GM21360 (cell line): ENCODE measurements at regions not wholly inside any gene's neighbourhood (a gene's known extent, or its start where the extent isn't known, plus 50 kb on each side); places are given as distances from the start of the nearest gene placed in this dataset.

Experiments used
- ATAC-seq: cut with Tn5 transposase; IDR thresholded peaks from one replicate; pipeline ENCODE4 v1.9.1; 2021; ENCODE audit warnings: mild to moderate bottlenecking, moderate library complexity; ENCODE audit not compliant: unreplicated experiment

GRCh38 chr4:36492590-36492989, 211.2 kb downstream of the DTHD1 start:
- no peak for ATAC-seq

GRCh38 chr4:36493251-36493650, 211.8 kb downstream of the DTHD1 start:
- ATAC-seq = no peak

DNA sequence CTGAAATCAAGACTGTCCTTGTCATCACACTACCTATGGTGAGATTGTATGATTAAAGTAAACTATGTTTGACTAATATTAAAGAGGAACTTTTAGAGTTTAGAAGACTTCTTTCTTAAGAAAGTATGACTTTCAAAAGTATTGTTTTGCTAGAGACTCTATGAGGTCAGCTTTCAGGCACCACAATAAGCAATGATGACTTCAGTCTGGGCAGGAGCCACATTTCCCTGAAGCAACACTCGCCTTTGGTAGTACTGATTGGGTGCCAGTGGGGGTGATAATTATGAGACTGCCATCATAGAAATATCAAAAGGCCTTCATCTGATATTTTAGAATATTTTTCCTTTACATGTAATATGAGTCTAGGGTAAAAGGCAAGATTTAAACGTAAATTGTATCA, 212.6 kb downstream of the DTHD1 start:
- no peak for ATAC-seq

DNA sequence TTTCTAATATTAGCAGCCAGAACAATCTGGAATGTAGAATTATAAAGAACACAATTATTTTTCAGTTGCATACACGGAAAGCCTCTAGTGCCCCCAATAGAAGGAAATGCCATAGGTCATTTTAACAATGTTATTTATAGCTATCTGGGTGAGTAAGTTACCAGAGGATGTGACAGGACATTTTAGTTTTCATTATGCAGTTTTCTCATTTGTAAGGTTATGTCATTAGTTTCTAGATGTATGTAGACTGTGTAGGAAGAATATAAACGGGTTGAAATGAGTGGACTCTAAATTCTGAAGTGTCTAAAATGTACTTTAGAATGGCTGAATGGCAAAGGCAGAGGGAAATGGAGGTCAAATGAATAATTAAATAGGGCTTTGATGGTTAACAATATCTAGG, 213.3 kb downstream of the DTHD1 start:
- no peak for ATAC-seq

GRCh38 chr4:36502350-36502749, 220.9 kb downstream of the DTHD1 start:
- ATAC-seq = no peak

GRCh38 chr4:36508394-36508793, 227.0 kb downstream of the DTHD1 start:
- ATAC-seq = no peak

- ATAC-seq = no peak
Observed at GRCh38 chr4:36509845-36510244, 228.4 kb downstream of the DTHD1 start.

DNA sequence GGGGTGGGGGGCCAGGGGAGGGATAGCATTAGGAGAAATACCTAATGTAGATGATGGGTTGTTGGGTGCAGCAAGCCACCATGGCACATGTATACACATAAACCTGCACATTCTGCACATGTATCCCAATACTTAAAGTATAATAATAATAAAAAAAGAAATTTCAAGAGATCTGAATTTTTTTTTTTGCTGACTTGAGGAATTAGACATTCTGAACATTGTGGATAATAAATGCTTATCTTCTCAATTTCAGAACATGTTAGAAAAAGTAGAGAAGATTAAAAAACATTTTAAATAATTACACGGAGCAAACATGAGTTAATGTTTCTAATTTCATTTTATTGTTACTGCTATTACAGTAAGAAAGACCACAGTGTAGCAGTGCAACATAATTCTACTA, 230.4 kb downstream of the DTHD1 start:
- no peak for ATAC-seq

DNA sequence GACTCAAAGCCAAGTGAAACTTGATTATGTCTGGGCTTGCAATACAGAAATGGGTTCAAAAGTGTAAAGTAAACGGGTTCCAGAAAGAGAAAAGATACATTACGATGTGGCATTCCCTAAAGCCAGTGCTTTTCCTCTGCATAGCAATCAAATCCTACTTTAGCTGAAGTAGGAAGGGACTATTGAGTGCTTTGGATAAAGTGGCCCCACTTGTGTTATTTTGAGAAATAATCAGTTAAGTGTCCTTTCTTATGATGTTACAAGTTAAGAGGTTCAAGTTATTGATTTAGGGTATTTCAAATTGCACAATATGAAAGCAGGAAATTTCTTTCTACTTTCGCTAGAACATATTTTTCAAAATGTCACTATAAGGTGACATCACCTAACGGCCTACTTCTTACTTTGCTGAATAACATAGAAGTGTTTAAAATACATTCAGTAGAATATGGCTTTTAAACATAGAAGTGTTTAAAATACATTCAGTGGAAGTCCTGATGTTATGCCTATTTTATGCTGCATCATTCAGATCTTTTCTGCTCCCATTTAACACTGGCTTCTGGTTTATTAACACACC, 235.2 kb downstream of the DTHD1 start:
- ATAC-seq = no peak

- no peak for ATAC-seq
Observed at GRCh38 chr4:36523182-36523581, 241.8 kb downstream of the DTHD1 start.

DNA sequence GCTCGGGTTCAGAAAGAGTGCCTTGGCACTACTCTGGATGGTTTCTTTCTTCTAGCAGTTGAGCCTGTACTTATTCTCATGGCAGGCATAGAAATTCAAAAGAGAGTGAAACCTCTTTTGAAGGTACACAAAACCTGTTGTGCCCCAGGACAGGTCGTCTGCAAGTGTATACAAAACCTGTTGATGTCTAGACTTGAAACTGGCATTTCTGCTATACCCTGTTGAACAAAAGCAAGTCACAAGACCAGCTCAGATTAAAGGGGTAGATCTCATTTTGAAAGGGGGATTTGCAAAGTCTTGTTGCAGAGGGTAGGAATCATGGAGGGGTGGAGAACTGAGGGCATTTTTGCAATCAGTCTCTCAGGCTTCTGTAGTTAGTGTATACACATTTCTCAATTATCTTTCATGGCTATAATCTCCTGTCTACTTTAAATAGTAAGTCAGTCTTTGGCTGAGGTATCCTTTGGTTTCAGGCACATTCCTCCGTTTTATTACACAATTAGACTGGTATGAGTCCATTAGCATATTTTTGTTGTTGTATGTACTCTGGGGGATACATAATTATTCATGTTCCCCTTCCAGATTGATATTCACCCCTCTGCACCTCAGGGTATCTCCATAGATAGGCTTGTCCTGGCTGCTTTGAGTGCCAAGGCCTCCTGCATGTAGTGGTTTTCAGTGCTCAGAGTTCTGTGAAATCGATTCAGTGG, 251.4 kb downstream of the DTHD1 start:
- ATAC-seq = no peak

- ATAC-seq = no peak
Observed at GRCh38 chr4:36533944-36534343, 252.5 kb downstream of the DTHD1 start.

GRCh38 chr4:36547383-36547782, 266.0 kb downstream of the DTHD1 start:
- ATAC-seq = no peak

DNA sequence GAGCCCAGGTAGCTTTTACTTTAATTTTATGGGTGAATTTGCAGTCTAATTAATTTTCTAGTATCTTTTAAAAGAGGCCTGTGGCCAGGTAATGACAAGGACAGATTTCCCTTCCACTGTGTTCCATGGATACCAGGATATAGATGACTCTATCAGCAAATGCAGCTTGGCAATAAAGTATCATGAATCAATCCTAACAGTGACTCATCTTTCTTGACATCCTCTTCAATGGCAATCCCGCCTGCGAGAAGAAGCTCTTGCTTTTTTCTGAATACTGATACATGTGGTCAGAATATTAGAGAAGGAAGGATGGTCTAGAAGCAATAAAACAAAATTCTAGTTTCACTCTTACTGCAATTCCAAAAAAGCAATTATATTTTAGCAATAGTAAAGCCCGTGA, 267.8 kb downstream of the DTHD1 start:
- no peak for ATAC-seq

GRCh38 chr4:36549992-36550391, 268.6 kb downstream of the DTHD1 start:
- ATAC-seq = no peak

- peak; percentile 91 for ATAC-seq
Observed at GRCh38 chr4:36551697-36552214, 270.3 kb downstream of the DTHD1 start.

DNA sequence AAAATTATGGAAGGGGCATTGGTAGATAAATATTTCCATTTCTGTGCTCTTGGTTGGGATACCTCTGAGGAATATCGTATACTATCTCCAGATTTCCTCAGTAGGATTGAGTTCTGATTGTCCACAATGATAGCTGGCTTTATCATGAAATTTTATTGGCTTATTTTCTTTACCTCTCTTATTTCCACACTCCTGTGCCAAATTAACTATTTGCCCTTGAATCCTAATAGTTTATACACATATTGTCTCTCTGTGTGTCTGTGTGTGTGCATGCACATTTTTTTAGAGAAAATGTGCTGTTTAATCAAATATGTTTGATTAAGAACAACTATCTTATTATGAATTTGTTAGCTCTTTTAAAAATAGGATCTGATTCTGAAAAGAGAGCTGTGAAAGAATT, 271.6 kb downstream of the DTHD1 start:
- no peak for ATAC-seq

DNA sequence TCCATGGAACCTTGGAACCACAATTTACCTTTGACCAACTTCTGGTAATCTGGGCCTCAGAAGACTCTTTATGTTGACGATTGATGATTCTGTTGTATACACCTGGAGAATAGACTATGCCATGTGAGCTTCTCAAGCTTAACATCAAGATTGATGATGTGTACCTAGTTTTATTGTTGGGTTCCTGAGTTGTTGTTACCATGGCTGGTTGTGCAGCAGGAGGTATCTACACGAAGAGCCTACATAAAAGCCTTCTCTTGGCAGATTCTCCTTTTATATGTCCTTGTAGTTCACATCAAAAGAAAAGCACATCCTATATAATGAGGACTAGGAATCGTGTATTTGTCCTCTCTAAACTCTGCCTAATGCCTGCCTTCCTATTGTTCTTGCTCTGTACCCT, 272.0 kb downstream of the DTHD1 start:
- no peak for ATAC-seq

DNA sequence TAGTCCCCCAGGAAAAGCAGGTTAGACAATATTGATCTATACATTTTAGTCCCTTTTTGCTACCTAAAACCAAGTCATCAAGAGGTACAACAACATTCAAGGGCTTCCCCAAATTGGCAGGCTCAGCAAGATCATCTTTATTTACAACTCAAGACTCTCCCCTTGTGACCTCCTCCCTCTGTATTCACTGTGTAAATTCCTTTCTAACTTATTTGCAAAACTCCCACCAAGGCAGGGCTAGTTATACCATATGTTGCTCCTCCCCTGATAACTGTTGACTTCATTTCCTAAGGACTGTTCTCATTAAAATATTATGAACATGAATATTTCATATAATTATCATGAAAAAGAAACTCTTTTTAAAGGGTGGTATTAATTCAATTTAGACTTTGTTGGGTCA, 275.6 kb downstream of the DTHD1 start:
- ATAC-seq = no peak

DNA sequence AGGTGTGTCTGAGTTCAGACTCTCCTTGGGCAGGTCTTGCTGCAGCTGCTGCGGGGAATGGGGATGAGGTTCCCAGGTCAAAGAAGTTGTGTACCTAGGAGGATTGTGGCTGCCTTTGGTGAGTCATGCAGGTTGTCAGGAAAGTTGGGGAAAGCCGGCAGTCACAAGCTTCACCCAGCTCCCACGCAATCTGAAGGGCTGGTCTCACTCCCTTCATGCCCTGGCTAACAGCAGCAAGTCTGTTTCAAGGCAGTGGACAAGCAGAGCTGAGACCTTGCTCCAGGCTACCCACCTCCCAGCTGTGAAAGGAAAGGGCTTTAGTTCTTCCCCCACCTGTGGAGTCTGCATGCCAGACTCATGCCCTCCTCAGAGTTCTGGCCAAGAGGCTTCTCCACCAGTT, 287.2 kb downstream of the DTHD1 start:
- ATAC-seq = no peak

DNA sequence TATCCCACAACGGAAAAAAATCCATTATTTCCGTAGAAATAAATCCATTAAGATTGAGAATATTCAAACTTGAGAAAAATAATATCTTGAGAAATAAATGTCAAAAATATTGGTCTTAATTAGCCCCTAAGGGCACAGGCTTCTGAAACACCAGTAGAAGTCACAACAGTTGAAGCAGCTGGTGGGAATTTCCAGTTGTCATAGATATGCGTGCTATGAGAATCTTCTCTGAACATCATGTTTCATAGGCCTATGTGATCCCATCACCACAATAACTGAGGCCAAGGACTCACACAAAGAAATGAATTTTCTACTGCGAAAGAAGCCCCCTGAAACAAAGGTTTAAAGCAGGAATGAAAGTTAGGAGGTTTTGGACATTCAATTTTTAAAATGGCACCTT, 292.0 kb downstream of the DTHD1 start:
- ATAC-seq = no peak

GRCh38 chr4:36574816-36575215, 293.4 kb downstream of the DTHD1 start:
- no peak for ATAC-seq

DNA sequence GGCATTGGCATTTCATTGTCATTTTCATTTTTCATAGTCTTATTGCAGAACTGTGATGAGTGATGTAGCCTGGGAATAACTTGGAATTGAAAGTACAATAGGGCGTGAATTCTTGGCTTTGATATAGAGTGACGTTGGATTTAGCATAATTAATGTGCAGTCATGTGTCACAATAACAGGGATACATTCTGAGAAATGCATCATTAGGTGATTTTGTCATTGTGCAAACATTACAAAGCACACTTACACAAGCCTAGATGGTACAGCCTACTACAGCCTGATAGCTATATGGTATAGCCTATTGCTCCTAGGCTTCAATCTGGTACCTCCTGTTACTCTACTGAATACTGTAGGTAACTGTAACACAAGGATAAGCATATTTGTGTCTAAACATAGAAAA, 300.8 kb downstream of the DTHD1 start:
- ATAC-seq = no peak
